HCT116 (cell line): ENCODE measurements at regions not wholly inside any gene's neighbourhood (a gene's known extent, or its start where the extent isn't known, plus 50 kb on each side); places are given as distances from the start of the nearest gene placed in this dataset.
"Not testable (repeated sequence)": the region's sequence is repeated elsewhere in the genome, so short reads cannot be mapped to it uniquely, and the experiment has no call there.

ENCODE experiments used
- CBX3 ChIP-seq: IDR thresholded peaks from 2 replicates; pipeline ENCODE4 v1.6.1; 2012; ENCODE audit warnings: low read depth
- CTCF ChIP-seq, 3 experiments: fragments of 200-600 bp in 1 of 3; sonication (generic) in 1 of 3; IDR thresholded peaks in 2 of 3; conservative IDR thresholded peaks in 1 of 3; 2 replicates each; pipeline ENCODE4 v1.5.1; 2012 to 2017; ENCODE audit warnings: low read depth in 2 of 3, low read length in 2 of 3, antibody characterized with exemption in 1 of 3, borderline replicate concordance in 1 of 3, control low read depth in 1 of 3, mild to moderate bottlenecking in 1 of 3, mixed read lengths in 1 of 3, mixed run types in 1 of 3, moderate library complexity in 1 of 3; ENCODE audit not compliant: insufficient read depth in 1 of 3
- EGR1 ChIP-seq: IDR thresholded peaks from 2 replicates; pipeline ENCODE4 v1.6.1; 2012; ENCODE audit warnings: low read depth
- POLR2A ChIP-seq: IDR thresholded peaks from 2 replicates; pipeline ENCODE4 v1.7.0; 2011; ENCODE audit warnings: borderline replicate concordance; ENCODE audit not compliant: insufficient read depth, insufficient read length; ENCODE audit errors: extremely low read depth
- RAD21 ChIP-seq: IDR thresholded peaks from 2 replicates; pipeline ENCODE4 v1.6.1; 2012; ENCODE audit warnings: low read depth, mild to moderate bottlenecking
- SRF ChIP-seq: IDR thresholded peaks from 2 replicates; pipeline ENCODE4 v1.6.1; 2012; ENCODE audit warnings: low read depth

GRCh38 chr5:144060091-144060490 lies 110.4 kb downstream of the YIPF5 start:
- TF ChIP-seq CTCF (IDR thresholded peaks at IDR 0.05 in 2 of 3, conservative IDR thresholded peaks at IDR 0.05 in 1 of 3; ENCODE audit: borderline replicate concordance in 1 of 3, insufficient read depth in 1 of 3, low read depth in 2 of 3, low read length in 2 of 3); POLR2A; CBX3; SRF; RAD21; EGR1: not testable (repeated sequence)
